ENCODE measurements at regions not wholly inside any gene's neighbourhood (a gene's known extent, or its start where the extent isn't known, plus 50 kb on each side); places are given as distances from the start of the nearest gene placed in this dataset.
"Not testable (repeated sequence)": the region's sequence is repeated elsewhere in the genome, so short reads cannot be mapped to it uniquely, and the experiment has no call there.

- DNase-seq, result peak; percentile 70 to 90 (median 78)
These were observed 98.9 kb upstream of the ZNF217 start for GRCh38 chr20:53692465-53693067.

- DNase-seq, result no peak
These were observed 98.2 kb upstream of the ZNF217 start for GRCh38 chr20:53691811-53692192.

- no peak for DNase-seq
These were observed 97.6 kb upstream of the ZNF217 start for GRCh38 chr20:53691060-53691810.

GRCh38 chr20:53688085-53688484 lies 94.4 kb upstream of the ZNF217 start:
- DNase-seq, result no peak

GRCh38 chr20:53685070-53685595 lies 91.5 kb upstream of the ZNF217 start:
- no peak for DNase-seq

GRCh38 chr20:53683506-53683905 lies 89.9 kb upstream of the ZNF217 start:
- DNase-seq, result no peak

- no peak for DNase-seq
These were observed 87.9 kb upstream of the ZNF217 start for GRCh38 chr20:53681352-53682212.

- no peak for DNase-seq
These were observed 86.1 kb upstream of the ZNF217 start for GRCh38 chr20:53679597-53680309.

GRCh38 chr20:53678990-53679596 lies 85.5 kb upstream of the ZNF217 start:
- no peak for DNase-seq

- no peak for DNase-seq
These were observed 84.8 kb upstream of the ZNF217 start for GRCh38 chr20:53678315-53678989.

GRCh38 chr20:53677447-53678314 lies 84.0 kb upstream of the ZNF217 start:
- DNase-seq, result peak in 3 of 4 experiments; percentile 51 to 71 (median 61)

- DNase-seq, result no peak
These were observed 83.3 kb upstream of the ZNF217 start for GRCh38 chr20:53676987-53677386.

GRCh38 chr20:53676519-53676822 lies 82.8 kb upstream of the ZNF217 start:
- no peak for DNase-seq

- no peak for DNase-seq
These were observed 79.0 kb upstream of the ZNF217 start for GRCh38 chr20:53672484-53673129.

GRCh38 chr20:53671370-53671769 lies 77.7 kb upstream of the ZNF217 start:
- no peak for DNase-seq

- not testable (repeated sequence) for DNase-seq
These were observed 76.1 kb upstream of the ZNF217 start for GRCh38 chr20:53669517-53670313.

GRCh38 chr20:53668992-53669391 lies 75.4 kb upstream of the ZNF217 start:
- no peak for DNase-seq

GRCh38 chr20:53666144-53666543 lies 72.5 kb upstream of the ZNF217 start:
- DNase-seq, result no peak

- no peak for DNase-seq
These were observed 70.5 kb upstream of the ZNF217 start for GRCh38 chr20:53664121-53664520.

Data from suppressor macrophage (primary cell).